WTC11 (cell line): ENCODE measurements at regions not wholly inside any gene's neighbourhood (a gene's known extent, or its start where the extent isn't known, plus 50 kb on each side); places are given as distances from the start of the nearest gene placed in this dataset.
"Not testable (repeated sequence)": the region's sequence is repeated elsewhere in the genome, so short reads cannot be mapped to it uniquely, and the experiment has no call there.

Source experiments
- ATAC-seq: fragments of 200-7000 bp; cut with Tn5 transposase; 2 replicates; pipeline ENCODE4 v1.10.0; 2021; ENCODE audit warnings: mild to moderate bottlenecking, moderate library complexity
- CTCF ChIA-PET: fragments of 300-600 bp; sonication (Branson Sonifier 250); formaldehyde crosslinking; loops from one replicate; lab custom pipeline; 2021; ENCODE audit warnings: antibody characterized with exemption; lab: Charles Lee
- POLR2A ChIA-PET: fragments of 350-600 bp; sonication (Branson Sonifier 250); formaldehyde crosslinking; loops from one replicate; lab custom pipeline; 2021; ENCODE audit warnings: antibody characterized with exemption; lab: Charles Lee
- DNase-seq: peaks from one replicate; pipeline ENCODE4 v3.0.0; 2021; ENCODE audit warnings: low spot score
- H3K27ac Mint-ChIP-seq: 2 replicates; pipeline ENCODE4 v1.8.0; 2021; ENCODE audit warnings: mixed read lengths
- H3K27me3 Mint-ChIP-seq: 2 replicates; pipeline ENCODE4 v1.8.0; 2021; ENCODE audit warnings: low read depth, mild to moderate bottlenecking, moderate library complexity, mixed read lengths
- H3K36me3 Mint-ChIP-seq: 2 replicates; pipeline ENCODE4 v1.8.0; 2021; ENCODE audit warnings: mixed read lengths
- H3K4me1 Mint-ChIP-seq: 2 replicates; pipeline ENCODE4 v1.8.0; 2022; ENCODE audit warnings: mixed read lengths
- H3K4me3 Mint-ChIP-seq: 2 replicates; pipeline ENCODE4 v1.8.0; 2021; ENCODE audit warnings: mild to moderate bottlenecking, moderate library complexity, mixed read lengths
- H3K9me3 Mint-ChIP-seq: 2 replicates; pipeline ENCODE4 v1.8.0; 2021; ENCODE audit warnings: mixed read lengths
- ARID4B ChIP-seq: sonication (generic); formaldehyde crosslinking; IDR thresholded peaks from 2 replicates; pipeline ENCODE4 v1.8.0; 2023; ENCODE audit warnings: missing genetic modification reagents, mild to moderate bottlenecking, borderline replicate concordance
- ETV6 ChIP-seq: sonication (generic); formaldehyde crosslinking; IDR thresholded peaks from 2 replicates; pipeline ENCODE4 v1.8.1; 2022; ENCODE audit warnings: mild to moderate bottlenecking, missing genetic modification reagents
- FOXJ3 ChIP-seq: sonication (generic); formaldehyde crosslinking; IDR thresholded peaks from 2 replicates; pipeline ENCODE4 v1.9.0; 2021; ENCODE audit warnings: missing genetic modification reagents, mild to moderate bottlenecking, borderline replicate concordance
- GABPB1 ChIP-seq: sonication (generic); formaldehyde crosslinking; IDR thresholded peaks from 2 replicates; pipeline ENCODE4 v1.8.1; 2023; ENCODE audit warnings: mild to moderate bottlenecking, missing genetic modification reagents
- GRHL2 ChIP-seq: fragments of 250-450 bp; sonication (Bioruptor Pico); IDR thresholded peaks from 2 replicates; pipeline ENCODE4 v1.8.0; 2022; ENCODE audit warnings: mild to moderate bottlenecking, moderate library complexity; ENCODE audit not compliant: insufficient replicate concordance, severe bottlenecking
- MLX ChIP-seq: sonication (generic); formaldehyde crosslinking; IDR thresholded peaks from 2 replicates; pipeline ENCODE4 v1.8.1; 2023; ENCODE audit warnings: mild to moderate bottlenecking, missing genetic modification reagents, moderate library complexity
- NR3C1 ChIP-seq: sonication (generic); formaldehyde crosslinking; conservative IDR thresholded peaks from 2 replicates; pipeline ENCODE4 v1.8.1; 2023; ENCODE audit warnings: low read depth, mild to moderate bottlenecking, missing genetic modification reagents
- PREB ChIP-seq: sonication (generic); formaldehyde crosslinking; IDR thresholded peaks from 2 replicates; pipeline ENCODE4 v1.8.1; 2022; ENCODE audit warnings: mild to moderate bottlenecking, missing genetic modification reagents, moderate library complexity, borderline replicate concordance
- SMAD3 ChIP-seq: sonication (generic); formaldehyde crosslinking; IDR thresholded peaks from 2 replicates; pipeline ENCODE4 v1.8.0; 2022; ENCODE audit warnings: missing genetic modification reagents, mild to moderate bottlenecking, borderline replicate concordance
- SMAD4 ChIP-seq: sonication (generic); formaldehyde crosslinking; IDR thresholded peaks from 2 replicates; pipeline ENCODE4 v1.8.0; 2022; ENCODE audit warnings: mild to moderate bottlenecking, missing genetic modification reagents
- TCF7 ChIP-seq: sonication (generic); formaldehyde crosslinking; IDR thresholded peaks from 2 replicates; pipeline ENCODE4 v1.8.0; 2022; ENCODE audit warnings: mild to moderate bottlenecking, low read depth, missing genetic modification reagents, moderate library complexity
- ZBTB21 ChIP-seq: sonication (generic); formaldehyde crosslinking; IDR thresholded peaks from 2 replicates; pipeline ENCODE4 v1.8.1; 2023; ENCODE audit warnings: mild to moderate bottlenecking, missing genetic modification reagents, borderline replicate concordance
- ZBTB43 ChIP-seq: sonication (generic); formaldehyde crosslinking; IDR thresholded peaks from 2 replicates; pipeline ENCODE4 v1.8.1; 2023; ENCODE audit warnings: mild to moderate bottlenecking, missing genetic modification reagents
- ZSCAN18 ChIP-seq: fragments of 250-450 bp; sonication (Bioruptor Pico); IDR thresholded peaks from 2 replicates; pipeline ENCODE4 v2.1.2; 2022; ENCODE audit warnings: mild to moderate bottlenecking, moderate library complexity

- TF ChIP-seq PREB (CRISPR knock-in tag) (no peak), SMAD3 (CRISPR knock-in tag) (no peak), ZBTB21 (CRISPR knock-in tag) (no peak), ETV6 (CRISPR knock-in tag) (no peak)
Observed at GRCh38 chr20:55530763-55531162, 474.6 kb downstream of the CBLN4 start (continued).

- no peak for TF ChIP-seq ZBTB43
- TF ChIP-seq, all 79 proteins: peak for 0
- no peak overlapping the region for H3K4me3 Mint-ChIP-seq
- H3K36me3 Mint-ChIP-seq = peaks cover 66% of the 10 kb centered on the region
- H3K27me3 Mint-ChIP-seq = no peaks in the 10 kb centered on the region; the same call in none of the 2 replicates
- no peak overlapping the region for H3K27ac Mint-ChIP-seq
- H3K9me3 Mint-ChIP-seq = peaks cover 68% of the 10 kb centered on the region
- POLR2A ChIA-PET = no interaction called here
- no peak for ATAC-seq
- CTCF ChIA-PET = no interaction called here
- no peak for DNase-seq
- no peaks in the 10 kb centered on the region for H3K4me1 Mint-ChIP-seq
Observed at GRCh38 chr20:55528482-55528881, 476.8 kb downstream of the CBLN4 start.

- H3K4me1 Mint-ChIP-seq = no peaks in the 10 kb centered on the region
- H3K27ac Mint-ChIP-seq = no peak overlapping the region
- H3K27me3 Mint-ChIP-seq = peaks cover 15% of the 10 kb centered on the region; the same call in 1 of the 2 replicates
- ChIA-PET POLR2A (no interaction called here), CTCF (no interaction called here)
- H3K36me3 Mint-ChIP-seq = peaks cover 89% of the 10 kb centered on the region
- H3K9me3 Mint-ChIP-seq = peaks cover 88% of the 10 kb centered on the region
- DNase-seq (no peak), ATAC-seq (no peak)
- H3K4me3 Mint-ChIP-seq = no peak overlapping the region
- TF ChIP-seq FOXJ3 (no peak), ARID4B (no peak), SMAD4 (CRISPR knock-in tag) (no peak), GRHL2 (CRISPR knock-in tag) (no peak)
Observed at GRCh38 chr20:55522296-55522815, 483.0 kb downstream of the CBLN4 start.

GRCh38 chr20:55517584-55517983, 487.7 kb downstream of the CBLN4 start:
- ATAC-seq, H3K27ac Mint-ChIP-seq, DNase-seq, H3K4me3 Mint-ChIP-seq, CTCF ChIA-PET, H3K4me1 Mint-ChIP-seq, POLR2A ChIA-PET: not testable (repeated sequence)
- Mint-ChIP-seq H3K9me3 (peaks cover 89% of the 10 kb centered on the region), H3K36me3 (peaks cover 79% of the 10 kb centered on the region), H3K27me3 (peaks cover 15% of the 10 kb centered on the region; the same call in 1 of the 2 replicates)

GRCh38 chr20:55515832-55516231, 489.5 kb downstream of the CBLN4 start:
- Mint-ChIP-seq H3K4me3 (no peak overlapping the region), H3K36me3 (peaks cover 72% of the 10 kb centered on the region), H3K27me3 (0 out of 2 replicates have a peak, but pooled peaks cover under 1% of the 10 kb centered on the region), H3K9me3 (peaks cover 83% of the 10 kb centered on the region), H3K27ac (no peak overlapping the region), H3K4me1 (no peaks in the 10 kb centered on the region)
- CTCF ChIA-PET = no interaction called here
- POLR2A ChIA-PET = no interaction called here
- DNase-seq (no peak), ATAC-seq (no peak)
- TF ChIP-seq TCF7 (CRISPR knock-in tag) (no peak), MLX (CRISPR knock-in tag) (no peak), PREB (CRISPR knock-in tag) (no peak), GABPB1 (CRISPR knock-in tag) (no peak), ZSCAN18 (CRISPR knock-in tag) (no peak), NR3C1 (CRISPR knock-in tag) (no peak)
